GM18508 (cell line): ENCODE measurements at regions not wholly inside any gene's neighbourhood (a gene's known extent, or its start where the extent isn't known, plus 50 kb on each side); places are given as distances from the start of the nearest gene placed in this dataset.

Source experiments
- ATAC-seq: cut with Tn5 transposase; IDR thresholded peaks from one replicate; pipeline ENCODE4 v1.9.1; 2021; ENCODE audit warnings: moderate number of reproducible peaks; ENCODE audit not compliant: insufficient read depth, unreplicated experiment

DNA sequence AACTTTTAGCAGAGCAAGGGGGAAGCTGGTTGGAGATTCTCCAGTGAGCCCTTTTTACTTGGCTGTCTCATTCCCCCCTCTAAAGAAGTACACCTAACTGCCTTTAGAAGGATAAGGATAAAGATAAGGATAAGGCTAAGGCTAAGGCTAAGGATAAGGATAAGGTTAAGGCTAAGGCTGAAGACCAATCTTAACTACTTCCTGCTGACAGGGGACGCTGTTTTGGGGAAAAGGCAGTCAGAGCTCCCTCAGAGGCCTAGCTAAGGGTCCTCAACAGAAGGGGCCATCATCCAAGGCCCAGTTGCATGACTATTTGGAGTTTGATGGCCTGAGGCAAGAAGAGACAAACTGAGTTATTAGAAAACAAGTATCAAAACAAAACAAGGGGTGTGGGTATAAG, 94.3 kb upstream of the ARPP21 start:
- ATAC-seq = no peak

DNA sequence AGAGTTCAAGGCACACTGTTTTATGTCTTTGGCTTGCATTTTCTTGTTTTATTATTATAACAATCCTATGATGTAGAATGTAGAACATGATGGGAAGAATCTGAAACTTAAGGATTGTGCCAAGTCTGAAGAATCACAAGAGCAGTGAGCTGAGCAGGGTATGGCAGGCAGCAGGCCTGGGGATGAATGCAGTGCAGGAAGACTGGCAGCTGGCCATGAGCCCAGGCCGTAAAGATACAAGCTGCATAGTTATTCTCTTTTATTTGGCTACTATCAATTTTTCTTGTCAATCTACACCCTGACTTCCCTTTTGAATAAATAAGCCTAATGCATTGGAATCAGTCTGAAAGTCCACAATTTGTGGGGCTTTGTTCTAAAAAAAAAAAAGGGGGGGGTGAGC, 89.6 kb upstream of the ARPP21 start:
- no peak for ATAC-seq

DNA sequence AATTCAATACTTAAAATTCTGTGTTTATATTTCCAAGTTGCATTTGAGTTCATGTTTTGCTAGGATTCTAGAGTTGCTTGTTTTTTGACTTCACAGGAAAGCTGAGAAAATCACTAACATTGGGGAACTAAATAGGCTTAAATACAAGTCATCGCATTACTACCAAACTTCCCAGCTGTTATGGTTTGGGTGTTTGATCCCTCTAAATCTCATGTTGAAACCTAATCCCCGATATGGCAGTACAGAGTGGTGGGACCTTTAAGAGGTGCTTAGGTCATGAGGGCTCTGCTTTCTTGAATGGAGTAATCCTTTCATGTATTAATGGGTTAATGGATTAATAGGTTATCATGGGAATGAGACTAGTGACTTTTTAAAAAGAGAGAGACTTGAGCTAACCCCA, 77.2 kb upstream of the ARPP21 start:
- no peak for ATAC-seq

DNA sequence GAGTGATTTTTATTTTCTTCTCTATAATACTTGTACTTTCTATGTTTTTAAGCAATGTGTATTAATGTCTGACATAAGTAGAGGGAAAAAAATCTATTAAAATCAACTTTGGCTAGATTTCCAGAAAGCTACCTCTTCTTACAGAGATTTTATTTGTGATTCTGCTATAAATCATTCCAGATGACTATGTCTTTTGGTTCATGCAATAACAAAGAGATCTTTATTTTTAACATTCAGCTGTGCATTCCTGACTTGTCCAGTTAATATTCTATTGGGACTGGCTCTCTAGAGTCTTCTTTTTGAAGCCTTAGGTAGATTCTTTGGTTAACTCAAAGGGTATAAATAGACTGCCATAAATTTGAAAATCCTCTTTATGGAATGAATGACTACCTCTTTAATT, 74.3 kb upstream of the ARPP21 start:
- ATAC-seq = no peak
